GM18505 (cell line): ENCODE measurements at regions not wholly inside any gene's neighbourhood (a gene's known extent, or its start where the extent isn't known, plus 50 kb on each side); places are given as distances from the start of the nearest gene placed in this dataset.

Source experiments
- ATAC-seq: cut with Tn5 transposase; IDR thresholded peaks from one replicate; pipeline ENCODE4 v1.9.1; 2021; ENCODE audit not compliant: unreplicated experiment
- POLR2A ChIP-seq: IDR thresholded peaks from 4 replicates; pipeline ENCODE4 v1.6.1; 2011; ENCODE audit warnings: borderline replicate concordance; ENCODE audit not compliant: insufficient read depth, insufficient read length; ENCODE audit errors: extremely low read depth

GRCh38 chr2:45316576-45317338, 294.3 kb downstream of the SRBD1 start:
- ATAC-seq: no peak
- TF ChIP-seq POLR2A: no peak

GRCh38 chr2:45315861-45316260, 295.2 kb downstream of the SRBD1 start:
- ATAC-seq: no peak
- TF ChIP-seq POLR2A: no peak

GRCh38 chr2:45312275-45312674, 298.8 kb downstream of the SRBD1 start:
- no peak for TF ChIP-seq POLR2A

DNA sequence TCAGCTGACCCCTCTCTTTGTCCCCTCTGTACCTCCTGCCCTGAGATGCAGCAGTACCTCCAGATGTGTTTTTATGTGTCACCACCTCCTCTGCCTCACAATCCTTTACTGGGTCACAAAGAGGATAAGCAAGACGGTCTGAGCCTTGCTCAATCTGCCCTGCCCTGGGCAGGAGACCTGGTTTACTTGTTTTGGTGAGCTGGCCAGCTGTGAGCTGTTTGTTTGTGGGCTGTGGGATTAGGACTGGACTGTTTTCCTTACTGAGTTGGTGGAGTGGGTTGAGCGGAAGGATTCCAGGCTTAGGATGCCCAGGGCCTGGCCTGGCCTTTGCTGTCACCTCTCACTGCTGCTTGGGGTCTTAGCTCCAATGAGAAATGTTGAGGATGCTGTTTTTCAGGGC, 299.5 kb downstream of the SRBD1 start:
- TF ChIP-seq POLR2A: no peak
- no peak for ATAC-seq

More at GRCh38 chr2:45312275-45312674, 298.8 kb downstream of the SRBD1 start:
- ATAC-seq: no peak

DNA sequence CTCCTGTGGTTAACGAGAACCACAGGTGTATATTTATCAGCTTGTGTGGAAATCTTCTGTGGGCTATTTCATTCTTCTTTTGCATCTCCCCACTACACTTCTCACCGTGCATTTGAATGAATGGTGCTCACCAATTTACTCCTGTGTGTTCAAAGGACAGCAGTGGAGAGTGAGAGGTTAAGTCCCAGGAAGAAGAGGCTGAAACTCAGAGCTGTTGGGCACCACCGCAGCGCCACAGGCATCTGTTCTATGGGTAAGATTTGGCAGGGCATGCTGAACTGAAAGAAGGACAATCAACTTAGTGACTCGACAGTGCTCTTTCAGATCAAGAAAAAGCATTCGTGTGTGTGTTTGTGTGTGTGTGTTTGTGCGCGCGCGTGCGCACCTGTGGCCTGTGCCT, 297.9 kb upstream of the SIX2 start:
- ATAC-seq: no peak

GRCh38 chr2:45305599-45305998, 296.3 kb upstream of the SIX2 start:
- ATAC-seq: no peak
- TF ChIP-seq POLR2A: no peak

More for the DNA sequence above, 297.9 kb upstream of the SIX2 start:
- TF ChIP-seq POLR2A: no peak

- ATAC-seq: no peak
- no peak for TF ChIP-seq POLR2A
Measured at GRCh38 chr2:45303417-45304202, 294.4 kb upstream of the SIX2 start.

GRCh38 chr2:45301307-45302277, 292.3 kb upstream of the SIX2 start:
- no peak for ATAC-seq
- TF ChIP-seq POLR2A: no peak

DNA sequence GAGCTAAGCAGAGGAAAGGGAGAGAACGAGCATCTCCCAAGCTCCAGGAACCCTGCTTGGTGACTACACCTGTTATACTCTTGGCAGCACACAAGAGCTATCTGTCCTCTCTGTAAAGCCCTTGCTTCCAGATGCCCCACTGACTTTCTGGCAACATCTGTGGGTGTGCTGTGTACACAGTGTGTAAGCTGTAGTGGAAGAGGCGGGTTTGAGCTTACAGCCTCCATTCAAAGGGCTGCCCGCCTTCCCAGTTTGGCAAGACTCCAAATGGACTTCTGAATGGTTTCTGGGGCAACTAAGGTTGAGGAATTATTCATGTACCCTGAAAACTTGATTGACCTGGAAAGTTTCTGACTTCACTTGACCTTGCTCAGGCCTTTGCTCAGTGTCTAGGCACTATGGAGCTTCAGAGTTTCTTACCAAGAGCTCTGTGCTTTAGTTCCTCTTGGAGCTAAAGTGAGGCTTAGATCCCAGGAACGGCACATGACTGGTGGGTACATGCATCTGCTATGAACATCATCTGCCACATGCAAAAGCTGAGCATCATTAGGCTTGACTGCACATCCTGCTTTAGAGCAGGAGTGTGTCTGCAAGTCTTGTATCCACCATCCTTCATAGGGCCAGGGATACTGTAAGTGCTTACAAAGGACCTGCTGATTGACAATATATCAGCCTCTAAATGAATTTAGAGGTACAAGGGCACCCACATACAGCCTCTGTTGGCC, 290.9 kb upstream of the SIX2 start:
- no peak for TF ChIP-seq POLR2A
- ATAC-seq: no peak

- no peak for TF ChIP-seq POLR2A
- ATAC-seq: no peak
Measured at GRCh38 chr2:45299361-45299760, 290.1 kb upstream of the SIX2 start.

DNA sequence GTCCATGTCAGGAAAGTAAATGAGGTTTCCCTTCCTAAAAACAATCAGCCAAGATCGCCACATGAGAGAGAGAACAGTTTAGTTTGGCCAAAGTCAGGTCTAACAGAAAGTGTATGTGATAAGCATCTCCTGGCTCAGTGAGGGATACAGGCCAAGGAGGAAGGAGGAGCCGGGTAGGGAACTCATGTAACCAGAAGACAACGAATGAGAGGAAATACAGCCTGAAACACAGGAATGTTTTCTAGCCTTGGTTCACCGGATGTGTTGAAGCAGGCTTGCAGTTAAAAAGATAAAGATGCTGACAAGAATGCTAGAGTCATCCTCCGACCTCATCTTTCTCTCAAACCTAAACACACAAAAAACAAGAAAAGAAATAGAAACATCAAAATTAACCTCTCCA, 283.9 kb upstream of the SIX2 start:
- ATAC-seq: no peak
- TF ChIP-seq POLR2A: no peak

GRCh38 chr2:45291296-45291701, 282.0 kb upstream of the SIX2 start:
- no peak for ATAC-seq
- TF ChIP-seq POLR2A: no peak
